ENCODE measurements at regions not wholly inside any gene's neighbourhood (a gene's known extent, or its start where the extent isn't known, plus 50 kb on each side); places are given as distances from the start of the nearest gene placed in this dataset.
"Not testable (repeated sequence)": the region's sequence is repeated elsewhere in the genome, so short reads cannot be mapped to it uniquely, and the experiment has no call there.

- TF ChIP-seq CTCF (IDR thresholded peaks at IDR 0.05); ZSCAN18 (CRISPR knock-in tag; IDR thresholded peaks at IDR 0.05); ATF3 (CRISPR knock-in tag; conservative IDR thresholded peaks at IDR 0.05); NFE2L1 (CRISPR knock-in tag; IDR thresholded peaks at IDR 0.05): not testable (repeated sequence)
Measured at GRCh38 chr19:30680399-30680798, 308.2 kb downstream of the ZNF536 start.
